ENCODE measurements at regions not wholly inside any gene's neighbourhood (a gene's known extent, or its start where the extent isn't known, plus 50 kb on each side); places are given as distances from the start of the nearest gene placed in this dataset.
"Not testable (repeated sequence)": the region's sequence is repeated elsewhere in the genome, so short reads cannot be mapped to it uniquely, and the experiment has no call there.

GRCh38 chr13:89502286-89502685, 1831.1 kb downstream of the SLITRK5 start:
- no peak for DNase-seq (ENCODE audit: low read depth in 4 of 4, low spot score in 2 of 4)

DNA sequence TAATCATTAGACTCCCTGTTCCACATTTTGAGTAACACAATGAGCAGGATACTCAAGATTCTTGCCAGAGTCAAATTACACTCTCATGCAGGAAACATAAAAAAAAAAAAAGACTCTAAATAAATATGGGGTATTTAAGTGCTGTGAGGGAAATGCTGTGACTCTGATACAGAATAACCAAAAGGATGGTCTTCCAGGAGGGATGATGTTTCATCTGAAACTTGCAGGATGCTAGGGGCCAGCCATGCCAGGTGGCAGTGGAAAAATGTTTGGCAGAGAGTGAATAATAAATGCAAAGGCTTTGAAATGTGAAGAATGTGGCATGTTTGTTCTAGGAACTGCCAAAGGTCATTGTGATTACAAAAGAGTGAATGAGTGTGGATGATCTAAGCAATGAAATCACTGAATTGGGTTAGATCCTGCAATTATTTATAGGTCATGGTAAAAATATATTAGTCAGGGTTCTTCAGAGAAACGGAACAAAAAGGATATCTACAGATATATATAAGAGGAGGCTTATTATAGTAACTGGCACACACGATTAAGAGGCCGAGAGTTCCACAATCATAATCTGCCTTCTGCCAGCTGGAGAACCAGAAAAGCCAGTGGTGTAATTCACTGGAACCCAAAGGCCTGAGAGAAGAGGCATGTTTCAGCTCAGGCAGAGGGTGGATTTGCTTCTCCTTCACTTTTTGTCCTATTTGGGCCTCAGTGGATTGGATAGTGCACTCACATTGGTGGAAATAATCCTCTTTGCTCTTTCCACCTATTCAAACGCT, 1832.8 kb upstream of the MIR17HG start:
- DNase-seq (ENCODE audit: low read depth in 4 of 4, low spot score in 2 of 4): no peak

- no peak for DNase-seq (ENCODE audit: low read depth in 4 of 4, low spot score in 2 of 4)
Measured at GRCh38 chr13:89515948-89516347, 1831.5 kb upstream of the MIR17HG start.

DNA sequence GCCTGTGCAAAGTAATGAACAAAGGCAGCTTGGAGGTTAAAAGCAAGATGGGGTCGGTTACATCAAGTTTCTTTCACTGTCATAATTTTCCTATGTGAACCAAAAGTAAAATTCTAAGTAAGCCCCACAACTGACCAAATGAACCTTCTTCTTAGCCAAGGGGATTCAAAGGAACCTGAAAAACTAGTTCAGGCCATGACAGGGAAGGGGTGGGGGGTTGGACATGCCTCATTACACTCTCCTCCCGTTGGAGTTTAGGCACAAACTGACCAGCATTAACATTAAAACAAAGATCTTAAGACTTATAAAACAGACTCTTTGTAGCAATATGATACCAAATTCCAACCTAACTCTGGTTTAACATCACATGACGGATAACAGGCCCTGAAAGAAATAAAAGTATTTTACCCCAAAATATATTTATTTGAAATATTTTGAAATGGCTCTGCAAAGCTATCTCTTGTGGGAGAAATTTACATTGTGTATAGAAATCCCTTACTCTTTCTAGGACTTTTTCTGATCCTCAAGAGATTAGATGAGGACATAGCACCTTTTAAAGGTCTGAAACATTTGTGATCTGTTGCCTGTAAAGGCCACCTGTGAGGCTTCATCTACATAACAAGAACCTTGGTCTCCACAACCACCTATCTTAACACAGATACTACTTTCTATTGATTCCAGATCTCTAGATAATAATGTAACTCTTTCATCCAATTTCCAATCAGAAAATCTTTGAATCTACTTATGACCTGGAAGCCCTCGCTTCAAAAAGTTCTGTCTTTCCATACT, 1829.0 kb upstream of the MIR17HG start:
- DNase-seq (ENCODE audit: low read depth in 4 of 4, low spot score in 2 of 4): no peak

- no peak for DNase-seq (ENCODE audit: low read depth in 4 of 4, low spot score in 2 of 4)
Measured at GRCh38 chr13:89520468-89520867, 1827.0 kb upstream of the MIR17HG start.

DNA sequence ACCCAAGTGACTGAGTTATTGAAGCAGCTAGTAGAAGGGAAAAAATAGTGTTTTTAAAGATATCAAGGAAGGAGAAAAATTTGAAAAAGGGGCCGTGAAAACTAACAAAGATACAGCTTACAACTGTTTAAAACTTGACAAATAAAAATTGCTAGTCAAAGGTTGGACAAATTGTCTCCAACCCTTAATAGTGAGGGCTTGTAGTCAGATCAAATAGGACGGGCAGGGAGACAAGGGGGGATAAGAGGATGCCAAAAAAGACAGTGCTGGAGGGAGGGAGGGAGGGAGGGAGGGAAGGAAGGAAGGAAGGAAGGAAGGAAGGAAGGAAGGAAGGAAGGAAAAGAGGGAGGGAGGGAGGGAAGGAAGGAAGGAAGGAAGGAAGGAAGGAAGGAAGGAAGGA, 1825.8 kb upstream of the MIR17HG start:
- DNase-seq (ENCODE audit: low read depth in 4 of 4, low spot score in 2 of 4): not testable (repeated sequence)

DNA sequence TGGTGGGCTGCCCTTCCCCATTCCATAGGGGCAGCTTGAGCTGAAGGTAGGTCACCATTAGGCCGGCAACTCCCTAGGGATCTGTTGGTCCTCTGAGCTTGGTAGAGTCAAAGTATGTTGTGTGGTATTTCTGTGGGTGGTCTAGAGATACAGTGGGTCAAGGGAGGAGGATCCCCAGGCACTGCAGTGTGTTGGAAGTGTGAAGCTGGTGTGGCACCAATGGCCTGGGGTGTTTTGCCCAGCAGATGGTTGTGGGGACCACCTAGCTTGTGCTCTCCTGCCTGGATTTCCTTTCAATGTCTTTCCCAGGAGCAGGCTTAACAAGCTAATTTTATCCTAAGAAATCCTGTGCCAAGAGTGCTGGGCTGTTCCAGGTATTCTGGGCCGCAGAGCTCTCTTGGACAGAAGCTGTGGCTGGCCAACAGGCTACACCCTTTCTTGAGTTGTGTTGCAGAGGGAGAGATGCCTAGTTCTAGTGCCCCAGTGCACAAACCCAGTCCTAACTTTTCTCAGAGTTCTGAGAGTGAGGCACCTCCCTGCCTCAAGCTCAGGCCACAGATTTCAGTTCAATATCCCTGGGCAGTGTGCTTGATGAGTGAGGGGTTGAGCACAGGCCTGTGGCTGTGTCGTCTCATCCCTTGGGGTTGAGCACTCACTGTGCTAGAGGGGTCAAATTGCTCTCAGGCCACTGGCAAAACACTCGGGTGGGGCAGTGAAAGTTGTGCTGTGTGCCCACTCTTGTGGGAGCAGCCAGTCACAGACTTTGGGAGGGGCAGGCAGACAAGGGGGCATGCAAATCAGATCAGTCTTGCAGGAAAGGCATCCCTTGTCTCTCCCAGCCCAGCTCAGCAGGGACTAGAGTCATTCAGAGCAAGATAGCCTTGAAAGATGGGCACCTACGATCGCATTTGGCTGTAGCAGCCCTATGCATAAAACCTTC, 1806.1 kb upstream of the MIR17HG start:
- no peak for DNase-seq (ENCODE audit: low read depth in 4 of 4, low spot score in 2 of 4)

GRCh38 chr13:89550938-89551337, 1796.5 kb upstream of the MIR17HG start:
- no peak for DNase-seq (ENCODE audit: low read depth in 4 of 4, low spot score in 2 of 4)

DNA sequence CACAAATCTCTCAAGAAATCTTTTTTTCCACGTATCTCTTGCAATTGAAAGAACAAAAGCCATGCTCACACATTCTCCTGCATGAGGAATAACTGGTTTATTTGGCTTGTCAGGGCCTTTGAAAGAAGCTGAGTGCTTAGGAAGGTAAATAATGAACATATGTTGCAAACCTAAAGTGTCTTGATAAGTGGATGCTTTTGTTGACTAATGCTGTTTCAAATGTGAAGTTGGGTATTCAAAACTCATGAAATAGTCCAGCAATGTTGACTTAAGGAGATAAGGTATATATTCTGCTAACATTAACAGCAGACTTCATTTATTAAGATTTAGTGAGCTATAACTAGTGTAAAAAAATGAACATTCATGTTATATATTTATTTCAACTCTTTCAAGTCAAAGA, 1792.7 kb upstream of the MIR17HG start:
- DNase-seq (ENCODE audit: low read depth in 4 of 4, low spot score in 2 of 4): no peak

- DNase-seq (ENCODE audit: low read depth in 4 of 4, low spot score in 2 of 4): no peak
Measured at GRCh38 chr13:89565476-89566100, 1781.9 kb upstream of the MIR17HG start.

DNA sequence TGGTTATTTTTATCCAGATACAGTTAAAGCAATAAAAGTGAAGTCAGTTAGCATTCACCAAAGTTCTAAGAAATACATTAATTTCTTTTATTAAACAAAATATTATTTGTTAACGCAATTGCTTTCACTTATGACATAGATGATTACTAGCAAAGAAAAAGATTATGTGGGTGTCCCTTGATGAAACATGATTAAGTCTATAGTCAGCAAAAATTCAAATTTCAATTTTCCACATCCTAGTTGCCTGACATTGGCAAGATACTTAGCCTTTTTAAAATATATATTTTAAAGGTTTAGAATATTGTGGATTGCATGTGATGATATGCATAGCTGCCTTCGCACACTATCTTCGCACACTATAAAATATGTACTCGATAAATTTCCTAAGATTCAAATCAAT, 1780.5 kb upstream of the MIR17HG start:
- no peak for DNase-seq (ENCODE audit: low read depth in 4 of 4, low spot score in 2 of 4)

DNA sequence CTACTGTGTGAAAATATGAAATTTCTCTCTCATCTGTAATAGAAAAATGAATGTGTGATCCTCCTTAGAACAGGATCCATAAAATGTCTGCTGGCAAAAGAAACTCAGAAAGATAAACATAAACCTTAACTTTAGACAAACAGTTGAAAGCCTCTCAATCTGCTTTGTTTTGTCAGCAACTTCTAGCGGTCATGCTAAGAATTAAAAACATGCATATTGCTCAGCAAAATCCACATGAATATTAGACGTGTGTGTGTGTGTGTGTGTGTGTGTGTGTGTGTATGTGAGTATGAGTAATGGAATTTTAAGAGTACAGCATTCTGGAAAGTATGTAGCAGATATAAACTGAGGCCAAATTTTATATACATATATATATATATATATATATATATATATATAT, 1779.2 kb upstream of the MIR17HG start:
- no peak for DNase-seq (ENCODE audit: low read depth in 4 of 4, low spot score in 2 of 4)

DNA sequence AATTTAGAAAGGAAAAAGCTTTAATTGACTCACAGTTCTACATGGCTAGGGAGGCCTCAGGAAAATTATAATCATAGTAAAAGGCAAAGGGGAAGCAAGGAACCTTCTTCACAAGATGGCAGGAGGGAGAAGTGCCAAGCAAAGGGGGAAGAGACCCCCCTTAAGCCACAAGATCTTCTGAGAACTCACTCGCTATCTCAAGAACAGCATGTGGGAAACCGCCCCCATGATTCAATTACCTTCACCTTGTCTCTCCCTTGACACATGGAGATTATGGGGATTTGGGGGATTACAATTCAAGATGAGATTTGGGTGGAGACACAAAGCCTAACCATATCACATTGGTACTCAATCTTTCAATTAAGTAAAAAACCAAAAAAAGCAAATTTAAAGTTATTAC, 1778.7 kb upstream of the MIR17HG start:
- DNase-seq (ENCODE audit: low read depth in 4 of 4, low spot score in 2 of 4): no peak

GRCh38 chr13:89571676-89572075, 1775.8 kb upstream of the MIR17HG start:
- DNase-seq (ENCODE audit: low read depth in 4 of 4, low spot score in 2 of 4): no peak

- no peak for DNase-seq (ENCODE audit: low read depth in 4 of 4, low spot score in 2 of 4)
Measured at GRCh38 chr13:89574077-89574476, 1773.4 kb upstream of the MIR17HG start.

- DNase-seq (ENCODE audit: low read depth in 4 of 4, low spot score in 2 of 4): no peak
Measured at GRCh38 chr13:89577301-89577700, 1770.2 kb upstream of the MIR17HG start.

DNA sequence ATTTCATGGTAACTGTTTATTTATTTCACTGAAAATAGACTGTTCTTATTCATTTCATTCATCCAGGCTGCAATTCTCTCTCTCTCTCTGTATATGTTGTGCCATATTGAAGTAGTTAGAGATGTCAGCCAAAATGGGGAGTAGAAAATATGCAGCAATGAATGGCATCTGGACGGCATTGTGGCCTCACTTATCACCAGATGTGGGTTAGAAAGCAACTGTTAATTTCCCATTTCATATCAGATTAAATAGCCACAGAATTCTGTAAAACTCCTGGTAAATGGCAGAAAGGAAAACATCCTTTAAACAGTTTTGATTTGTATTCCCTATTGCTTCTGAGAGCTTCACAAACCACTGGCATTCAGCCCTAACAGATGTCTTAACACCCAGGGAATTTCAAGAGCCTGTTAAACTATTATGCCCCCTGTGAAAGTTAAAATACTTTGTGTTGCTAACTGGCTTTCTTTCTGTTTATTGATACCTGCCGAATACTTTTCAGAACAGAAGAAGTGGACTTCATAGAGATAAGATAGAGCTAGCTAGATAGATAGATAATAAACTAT, 1763.3 kb upstream of the MIR17HG start:
- no peak for DNase-seq (ENCODE audit: low read depth in 4 of 4, low spot score in 2 of 4)

DNA sequence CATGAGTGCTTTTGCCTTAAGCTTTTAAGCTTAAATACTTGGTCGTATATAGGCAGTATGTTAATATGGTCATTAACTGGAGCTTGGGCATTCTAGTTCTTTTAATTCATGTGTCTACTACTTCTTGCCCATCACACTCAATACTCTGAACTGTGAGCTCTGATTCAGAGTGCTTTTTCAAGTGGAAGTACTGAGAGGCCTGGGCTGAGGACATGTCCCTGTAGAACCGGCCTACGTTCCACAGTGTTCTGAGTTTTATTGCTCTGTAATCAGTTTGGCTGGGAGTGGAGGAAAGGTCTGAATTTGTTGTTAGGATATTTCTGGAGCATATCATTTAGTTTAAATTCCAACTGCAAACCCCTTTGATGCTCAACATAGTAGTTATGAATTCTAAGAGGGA, 1744.8 kb upstream of the MIR17HG start:
- no peak for DNase-seq (ENCODE audit: low read depth in 4 of 4, low spot score in 2 of 4)

DNA sequence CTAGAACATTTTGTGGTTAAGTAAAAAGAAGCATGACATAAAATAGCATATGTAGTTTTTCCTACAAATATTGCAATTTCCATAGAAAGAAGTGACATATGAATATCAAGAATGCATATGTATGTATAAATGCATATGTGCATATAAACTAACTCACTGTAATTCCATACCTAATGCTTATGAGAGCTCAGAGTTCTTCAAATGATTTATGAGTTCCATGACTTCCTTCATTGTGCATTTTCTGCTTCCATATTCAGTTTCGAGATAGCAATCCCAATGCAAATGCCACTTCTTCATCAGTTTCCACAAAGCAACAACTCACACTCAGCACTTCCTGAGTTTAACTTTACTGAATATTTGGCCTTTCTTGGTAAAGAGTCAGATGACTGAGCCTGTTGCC, 1744.3 kb upstream of the MIR17HG start:
- DNase-seq (ENCODE audit: low read depth in 4 of 4, low spot score in 2 of 4): no peak

- no peak for DNase-seq (ENCODE audit: low read depth in 4 of 4, low spot score in 2 of 4)
Measured at GRCh38 chr13:89609318-89609717, 1738.2 kb upstream of the MIR17HG start.

Data from left renal cortex interstitium (tissue), 4 donors.